ENCODE measurements at regions not wholly inside any gene's neighbourhood (a gene's known extent, or its start where the extent isn't known, plus 50 kb on each side); places are given as distances from the start of the nearest gene placed in this dataset.

DNA sequence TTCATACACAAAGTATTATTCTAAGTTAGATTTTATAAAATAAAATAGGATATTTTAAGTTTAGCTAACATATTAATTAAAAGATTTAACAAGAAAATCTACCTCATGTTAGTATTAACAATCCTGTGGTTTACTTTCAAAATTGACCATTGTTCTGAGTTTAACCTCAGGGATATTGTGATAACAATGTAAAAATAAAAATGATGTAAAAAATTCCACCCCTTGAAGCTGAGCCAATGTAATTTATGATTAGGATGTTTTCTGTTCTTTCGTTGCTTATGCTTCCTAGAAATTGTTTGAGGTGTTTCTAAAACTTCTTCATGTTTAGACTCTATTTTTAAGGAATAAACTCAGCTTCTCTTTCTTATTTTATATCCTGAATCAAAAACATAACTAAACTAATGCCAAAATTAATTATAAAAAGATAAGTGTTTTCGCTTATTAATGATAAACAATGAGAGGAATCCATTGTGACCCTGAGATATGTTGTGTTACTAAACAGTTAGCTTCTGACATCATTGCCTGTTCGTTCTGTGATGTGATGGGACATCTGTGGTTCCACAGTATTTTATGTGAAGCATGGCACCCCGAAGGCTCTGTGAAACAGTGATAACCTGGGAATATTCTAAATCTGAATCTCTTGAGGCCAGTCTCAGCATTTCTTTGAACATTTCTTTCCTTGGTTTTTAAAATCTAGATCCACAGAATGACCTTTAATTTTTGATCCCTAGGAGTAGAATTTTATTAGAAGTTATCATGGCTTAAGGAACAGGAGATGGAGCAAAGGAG lies 340.8 kb downstream of the ARL4A start:
- DNase-seq (ENCODE audit: low read depth), result no peak
- TF ChIP-seq, protein P1, sequence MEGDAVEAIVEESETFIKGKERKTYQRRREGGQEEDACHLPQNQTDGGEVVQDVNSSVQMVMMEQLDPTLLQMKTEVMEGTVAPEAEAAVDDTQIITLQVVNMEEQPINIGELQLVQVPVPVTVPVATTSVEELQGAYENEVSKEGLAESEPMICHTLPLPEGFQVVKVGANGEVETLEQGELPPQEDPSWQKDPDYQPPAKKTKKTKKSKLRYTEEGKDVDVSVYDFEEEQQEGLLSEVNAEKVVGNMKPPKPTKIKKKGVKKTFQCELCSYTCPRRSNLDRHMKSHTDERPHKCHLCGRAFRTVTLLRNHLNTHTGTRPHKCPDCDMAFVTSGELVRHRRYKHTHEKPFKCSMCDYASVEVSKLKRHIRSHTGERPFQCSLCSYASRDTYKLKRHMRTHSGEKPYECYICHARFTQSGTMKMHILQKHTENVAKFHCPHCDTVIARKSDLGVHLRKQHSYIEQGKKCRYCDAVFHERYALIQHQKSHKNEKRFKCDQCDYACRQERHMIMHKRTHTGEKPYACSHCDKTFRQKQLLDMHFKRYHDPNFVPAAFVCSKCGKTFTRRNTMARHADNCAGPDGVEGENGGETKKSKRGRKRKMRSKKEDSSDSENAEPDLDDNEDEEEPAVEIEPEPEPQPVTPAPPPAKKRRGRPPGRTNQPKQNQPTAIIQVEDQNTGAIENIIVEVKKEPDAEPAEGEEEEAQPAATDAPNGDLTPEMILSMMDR (IDR thresholded peaks at IDR 0.05; ENCODE audit: insufficient read depth, low read depth, low read length), result no peak
- H3K4me3 ChIP-seq (ENCODE audit: low read depth, low read length), result no peak overlapping the region

DNA sequence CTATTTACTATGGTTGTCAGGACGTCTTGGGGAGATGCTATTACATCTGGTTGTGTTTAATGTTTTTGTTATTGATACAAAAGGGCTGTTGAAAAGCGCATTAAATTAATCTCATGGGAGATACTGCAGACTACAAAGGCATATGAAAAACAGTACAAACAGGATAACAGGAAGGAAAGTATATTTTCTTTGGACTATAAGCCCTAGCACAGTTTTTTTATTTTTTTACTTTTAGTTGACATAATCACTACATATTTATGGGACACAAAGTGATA lies 341.3 kb downstream of the ARL4A start:
- no peak for DNase-seq (ENCODE audit: low read depth)
- no peak overlapping the region for H3K4me3 ChIP-seq (ENCODE audit: low read depth, low read length)
- TF ChIP-seq, protein P1 (IDR thresholded peaks at IDR 0.05; ENCODE audit: insufficient read depth, low read depth, low read length), result no peak

- no peak overlapping the region for H3K4me3 ChIP-seq (ENCODE audit: low read depth, low read length)
- TF ChIP-seq, protein P1 (IDR thresholded peaks at IDR 0.05; ENCODE audit: insufficient read depth, low read depth, low read length), result no peak
- DNase-seq (ENCODE audit: low read depth), result no peak
Measured at GRCh38 chr7:13031468-13031867, 344.0 kb downstream of the ARL4A start.

DNA sequence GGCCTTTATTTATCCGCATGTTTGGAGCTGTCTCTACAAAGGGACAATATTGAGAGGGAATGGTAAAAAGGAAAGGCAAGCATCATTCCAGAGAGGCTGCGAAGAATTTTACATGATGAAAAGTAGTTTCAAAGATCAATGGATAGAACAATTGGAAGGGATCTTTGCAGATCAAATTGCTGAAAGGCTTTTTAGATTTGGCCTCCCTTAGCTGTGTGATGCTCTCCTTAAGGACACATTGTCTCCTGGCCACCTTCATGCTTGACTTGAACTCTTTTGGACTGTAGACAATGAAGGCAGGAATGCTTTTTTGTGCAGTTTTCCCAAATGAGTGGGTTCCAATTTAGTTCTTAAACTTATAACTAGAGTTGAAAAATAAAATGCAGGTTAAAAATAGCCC lies 344.7 kb downstream of the ARL4A start:
- TF ChIP-seq, protein P1 (IDR thresholded peaks at IDR 0.05; ENCODE audit: insufficient read depth, low read depth, low read length), result no peak
- no peak overlapping the region for H3K4me3 ChIP-seq (ENCODE audit: low read depth, low read length)
- DNase-seq (ENCODE audit: low read depth), result no peak

- DNase-seq (ENCODE audit: low read depth), result no peak
- TF ChIP-seq, protein P1 (IDR thresholded peaks at IDR 0.05; ENCODE audit: insufficient read depth, low read depth, low read length), result no peak
- no peak overlapping the region for H3K4me3 ChIP-seq (ENCODE audit: low read depth, low read length)
Measured at GRCh38 chr7:13032576-13032975, 345.1 kb downstream of the ARL4A start.

GRCh38 chr7:13034693-13035092 lies 347.3 kb downstream of the ARL4A start:
- DNase-seq (ENCODE audit: low read depth), result no peak
- TF ChIP-seq, protein P1 (IDR thresholded peaks at IDR 0.05; ENCODE audit: insufficient read depth, low read depth, low read length), result no peak

DNA sequence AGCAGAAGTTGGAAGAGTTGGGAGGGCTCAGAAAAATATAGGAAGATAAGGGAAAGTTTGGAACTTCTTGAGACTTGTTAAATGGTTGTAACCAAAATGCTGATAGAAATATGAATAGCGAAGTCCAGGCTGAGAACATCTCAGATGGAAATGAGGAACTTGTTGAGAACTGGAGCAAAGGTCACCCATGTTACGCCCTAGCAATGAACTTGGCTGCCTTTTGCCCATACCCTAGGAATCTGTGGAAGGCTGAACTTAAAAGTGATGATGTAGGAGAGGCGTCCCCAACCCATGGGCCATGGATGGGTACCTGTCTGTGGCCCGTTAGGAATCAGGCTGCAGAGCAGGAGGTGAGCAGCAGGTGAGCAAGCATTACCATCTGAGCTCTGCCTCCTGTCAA lies 347.8 kb downstream of the ARL4A start:
- no peak for DNase-seq (ENCODE audit: low read depth)
- TF ChIP-seq, protein P1 (IDR thresholded peaks at IDR 0.05; ENCODE audit: insufficient read depth, low read depth, low read length), result no peak
- no peak overlapping the region for H3K4me3 ChIP-seq (ENCODE audit: low read depth, low read length)

More at GRCh38 chr7:13034693-13035092, 347.3 kb downstream of the ARL4A start:
- no peak overlapping the region for H3K4me3 ChIP-seq (ENCODE audit: low read depth, low read length)
